Type B pancreatic cell (in vitro differentiated cells): ENCODE measurements at regions not wholly inside any gene's neighbourhood (a gene's known extent, or its start where the extent isn't known, plus 50 kb on each side); places are given as distances from the start of the nearest gene placed in this dataset.
A peak's percentile ranks its signal among the peaks of the same experiment; 100 is the strongest.

ENCODE experiments used
- DNase-seq: peaks from one replicate; pipeline ENCODE4 v3.0.0; 2021; ENCODE audit warnings: mixed read lengths; ENCODE audit not compliant: unreplicated experiment; ENCODE audit errors: extremely low spot score
- H3K27ac Mint-ChIP-seq: 2 replicates; pipeline ENCODE4 v1.8.0; 2021; ENCODE audit warnings: mild to moderate bottlenecking, mixed read lengths
- H3K27me3 Mint-ChIP-seq: 2 replicates; pipeline ENCODE4 v1.8.0; 2021; ENCODE audit warnings: mixed read lengths
- H3K36me3 Mint-ChIP-seq: 2 replicates; pipeline ENCODE4 v1.8.0; 2021; ENCODE audit warnings: mixed read lengths
- H3K4me1 Mint-ChIP-seq: one replicate; pipeline ENCODE4 v1.8.0; 2021; ENCODE audit warnings: mixed read lengths; ENCODE audit not compliant: unreplicated experiment
- H3K4me3 Mint-ChIP-seq: 2 replicates; pipeline ENCODE4 v1.8.0; 2021; ENCODE audit warnings: mild to moderate bottlenecking, mixed read lengths
- H3K9me3 Mint-ChIP-seq: 2 replicates; pipeline ENCODE4 v1.8.0; 2021; ENCODE audit warnings: mixed read lengths
- CTCF ChIP-seq: fragments of 200-600 bp; sonication (generic); conservative IDR thresholded peaks from 2 replicates; pipeline ENCODE4 v1.5.0; 2021; ENCODE audit warnings: antibody characterized with exemption, mild to moderate bottlenecking

- no peak for TF ChIP-seq CTCF
- H3K9me3 Mint-ChIP-seq, result no peaks in the 10 kb centered on the region
- H3K27ac Mint-ChIP-seq, result peak overlapping the region; percentile 45
- DNase-seq, result no peak
- H3K27me3 Mint-ChIP-seq, result no peaks in the 10 kb centered on the region
- H3K36me3 Mint-ChIP-seq, result peaks cover 20% of the 10 kb centered on the region
- H3K4me3 Mint-ChIP-seq, result no peak overlapping the region
- peaks cover 52% of the 10 kb centered on the region for H3K4me1 Mint-ChIP-seq
Measured at GRCh38 chr16:27633721-27634120, 83.8 kb downstream of the KATNIP start.

GRCh38 chr16:27634779-27635178 lies 84.8 kb downstream of the KATNIP start:
- no peak for TF ChIP-seq CTCF
- H3K27me3 Mint-ChIP-seq, result no peaks in the 10 kb centered on the region
- peaks cover 55% of the 10 kb centered on the region for H3K4me1 Mint-ChIP-seq
- DNase-seq, result no peak
- H3K9me3 Mint-ChIP-seq, result no peaks in the 10 kb centered on the region
- peak overlapping the region; percentile 45 for H3K27ac Mint-ChIP-seq
- peaks cover 19% of the 10 kb centered on the region for H3K36me3 Mint-ChIP-seq
- H3K4me3 Mint-ChIP-seq, result no peak overlapping the region

GRCh38 chr16:27636453-27637240 lies 86.7 kb downstream of the KATNIP start:
- peaks cover 15% of the 10 kb centered on the region for H3K36me3 Mint-ChIP-seq
- peak overlapping the region; percentile 100 for H3K27ac Mint-ChIP-seq
- H3K4me3 Mint-ChIP-seq, result no peak overlapping the region
- no peaks in the 10 kb centered on the region for H3K9me3 Mint-ChIP-seq
- H3K4me1 Mint-ChIP-seq, result peaks cover 67% of the 10 kb centered on the region
- DNase-seq, result no peak
- no peaks in the 10 kb centered on the region for H3K27me3 Mint-ChIP-seq
- TF ChIP-seq CTCF, result no peak

- Mint-ChIP-seq H3K4me3 (peak overlapping the region; percentile 78), H3K9me3 (no peaks in the 10 kb centered on the region), H3K27ac (peak overlapping the region; percentile 100), H3K4me1 (peaks cover 59% of the 10 kb centered on the region), H3K27me3 (no peaks in the 10 kb centered on the region), H3K36me3 (peaks cover 6% of the 10 kb centered on the region)
- no peak for TF ChIP-seq CTCF
- DNase-seq, result no peak
Measured at GRCh38 chr16:27638833-27639560, 89.1 kb downstream of the KATNIP start.

- H3K4me1 Mint-ChIP-seq, result peaks cover 52% of the 10 kb centered on the region
- peak; percentile 83 for TF ChIP-seq CTCF
- DNase-seq, result no peak
- H3K36me3 Mint-ChIP-seq, result peaks cover 9% of the 10 kb centered on the region
- peak overlapping the region; percentile 78 for H3K4me3 Mint-ChIP-seq
- H3K9me3 Mint-ChIP-seq, result no peaks in the 10 kb centered on the region
- peak overlapping the region; percentile 100 for H3K27ac Mint-ChIP-seq
- H3K27me3 Mint-ChIP-seq, result no peaks in the 10 kb centered on the region
Measured at GRCh38 chr16:27639561-27640276, 89.8 kb downstream of the KATNIP start.
